ENCODE measurements at regions not wholly inside any gene's neighbourhood (a gene's known extent, or its start where the extent isn't known, plus 50 kb on each side); places are given as distances from the start of the nearest gene placed in this dataset.

- Histone ChIP-seq H3K9me3 (peaks cover 7% of the 10 kb centered on the region), H3K4me3 (no peak overlapping the region), H3K4me1 (no peaks in the 10 kb centered on the region), H3K36me3 (no peaks in the 10 kb centered on the region), H3K27ac (no peak overlapping the region), H3K27me3 (ENCODE audit: low read depth) (no peaks in the 10 kb centered on the region)
- intact Hi-C loops (cut with DNase I) = no loop called here
- DNase-seq (no peak), ATAC-seq (no peak)
- TF ChIP-seq, protein P1, sequence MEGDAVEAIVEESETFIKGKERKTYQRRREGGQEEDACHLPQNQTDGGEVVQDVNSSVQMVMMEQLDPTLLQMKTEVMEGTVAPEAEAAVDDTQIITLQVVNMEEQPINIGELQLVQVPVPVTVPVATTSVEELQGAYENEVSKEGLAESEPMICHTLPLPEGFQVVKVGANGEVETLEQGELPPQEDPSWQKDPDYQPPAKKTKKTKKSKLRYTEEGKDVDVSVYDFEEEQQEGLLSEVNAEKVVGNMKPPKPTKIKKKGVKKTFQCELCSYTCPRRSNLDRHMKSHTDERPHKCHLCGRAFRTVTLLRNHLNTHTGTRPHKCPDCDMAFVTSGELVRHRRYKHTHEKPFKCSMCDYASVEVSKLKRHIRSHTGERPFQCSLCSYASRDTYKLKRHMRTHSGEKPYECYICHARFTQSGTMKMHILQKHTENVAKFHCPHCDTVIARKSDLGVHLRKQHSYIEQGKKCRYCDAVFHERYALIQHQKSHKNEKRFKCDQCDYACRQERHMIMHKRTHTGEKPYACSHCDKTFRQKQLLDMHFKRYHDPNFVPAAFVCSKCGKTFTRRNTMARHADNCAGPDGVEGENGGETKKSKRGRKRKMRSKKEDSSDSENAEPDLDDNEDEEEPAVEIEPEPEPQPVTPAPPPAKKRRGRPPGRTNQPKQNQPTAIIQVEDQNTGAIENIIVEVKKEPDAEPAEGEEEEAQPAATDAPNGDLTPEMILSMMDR (IDR thresholded peaks at IDR 0.05) = no peak
Observed at GRCh38 chr2:59680863-59681262, 872.6 kb downstream of the BCL11A start.

GRCh38 chr2:59677158-59677557 is 876.3 kb downstream of the BCL11A start:
- no peaks in the 10 kb centered on the region for H3K36me3 ChIP-seq
- H3K27me3 ChIP-seq (ENCODE audit: low read depth) = no peaks in the 10 kb centered on the region
- no peak overlapping the region for H3K4me3 ChIP-seq
- H3K4me1 ChIP-seq = no peaks in the 10 kb centered on the region
- TF ChIP-seq, protein P1 (IDR thresholded peaks at IDR 0.05) = no peak
- ATAC-seq = no peak
- H3K27ac ChIP-seq = no peak overlapping the region
- intact Hi-C loops (cut with DNase I) = no loop called here
- H3K9me3 ChIP-seq = peaks cover 7% of the 10 kb centered on the region
- DNase-seq = no peak

DNA sequence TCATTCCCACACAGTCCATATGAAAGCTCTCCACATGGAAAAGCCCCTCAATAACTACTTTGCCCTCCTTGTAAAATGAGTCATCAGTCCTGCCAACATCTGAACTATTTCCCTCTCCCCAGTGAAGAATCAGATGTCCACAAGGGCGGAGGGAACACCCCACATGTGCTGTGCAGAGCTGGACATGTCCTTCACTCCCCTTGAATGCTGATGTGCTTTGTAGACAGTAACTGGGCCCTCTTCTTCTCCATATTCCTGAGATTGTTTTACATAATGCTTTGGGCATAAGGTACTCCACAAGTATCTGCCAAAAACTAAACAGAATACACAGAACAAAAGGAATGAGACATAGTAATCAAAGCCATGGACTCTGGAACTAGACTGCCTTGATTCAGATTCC is 879.4 kb downstream of the BCL11A start:
- Histone ChIP-seq H3K27ac (no peak overlapping the region), H3K36me3 (no peaks in the 10 kb centered on the region), H3K9me3 (no peaks in the 10 kb centered on the region), H3K4me1 (no peaks in the 10 kb centered on the region), H3K4me3 (no peak overlapping the region), H3K27me3 (ENCODE audit: low read depth) (no peaks in the 10 kb centered on the region)
- TF ChIP-seq, protein P1 (IDR thresholded peaks at IDR 0.05) = no peak
- intact Hi-C loops (cut with DNase I) = no loop called here
- DNase-seq (no peak), ATAC-seq (no peak)

GRCh38 chr2:59665021-59665420 is 888.4 kb downstream of the BCL11A start:
- ATAC-seq (no peak), DNase-seq (no peak)
- Histone ChIP-seq H3K9me3 (no peaks in the 10 kb centered on the region), H3K36me3 (no peaks in the 10 kb centered on the region), H3K27ac (no peak overlapping the region), H3K4me3 (no peak overlapping the region), H3K27me3 (ENCODE audit: low read depth) (no peaks in the 10 kb centered on the region), H3K4me1 (no peaks in the 10 kb centered on the region)
- intact Hi-C loops (cut with DNase I) = no loop called here
- TF ChIP-seq, protein P1 (IDR thresholded peaks at IDR 0.05) = no peak

GRCh38 chr2:59662127-59662861 is 891.2 kb downstream of the BCL11A start:
- Histone ChIP-seq H3K27ac (no peak overlapping the region), H3K9me3 (no peaks in the 10 kb centered on the region), H3K27me3 (ENCODE audit: low read depth) (no peaks in the 10 kb centered on the region), H3K4me3 (no peak overlapping the region), H3K36me3 (no peaks in the 10 kb centered on the region), H3K4me1 (no peaks in the 10 kb centered on the region)
- ATAC-seq (no peak), DNase-seq (no peak)
- TF ChIP-seq, protein P1 (IDR thresholded peaks at IDR 0.05) = no peak
- intact Hi-C loops (cut with DNase I) = no loop called here
